ENCODE measurements at regions not wholly inside any gene's neighbourhood (a gene's known extent, or its start where the extent isn't known, plus 50 kb on each side); places are given as distances from the start of the nearest gene placed in this dataset.

DNA sequence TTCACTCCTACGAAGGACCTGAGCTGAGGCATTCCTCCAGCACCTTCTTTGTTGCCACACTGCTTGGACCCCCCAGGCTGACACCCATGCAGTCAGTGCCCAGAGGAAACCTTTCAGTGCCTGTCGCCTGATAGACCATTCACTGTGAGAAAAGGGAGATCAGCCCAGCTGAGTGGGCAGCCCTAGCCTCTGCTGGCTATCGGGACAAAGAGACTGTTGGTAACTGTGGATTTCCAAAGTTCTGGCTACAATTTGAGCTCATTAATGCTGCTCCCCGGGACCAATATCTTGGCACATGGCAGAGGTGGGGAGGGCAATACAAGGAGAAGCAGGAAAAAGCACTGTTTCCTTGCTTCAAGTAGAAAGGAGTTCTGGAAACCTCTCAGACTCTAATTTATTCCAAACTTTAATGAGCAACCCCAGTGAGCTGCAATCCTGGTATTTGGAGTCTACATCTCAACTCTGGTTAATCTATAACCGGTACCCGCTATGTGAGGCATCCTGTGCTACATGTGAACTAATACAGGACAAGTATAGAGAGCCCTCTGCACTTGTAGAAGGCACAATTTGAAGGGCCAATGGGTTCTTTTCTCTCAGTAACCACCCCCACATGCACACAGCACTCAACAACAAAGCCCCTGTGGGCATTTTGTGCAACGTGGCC lies 200.7 kb upstream of the NCAM1 start:
- no peak for TF ChIP-seq CTCF (IDR thresholded peaks at IDR 0.05)
- no peak for TF ChIP-seq POLR2A (IDR thresholded peaks at IDR 0.05)
- no peak for TF ChIP-seq POLR2AphosphoS5 (IDR thresholded peaks at IDR 0.05)

DNA sequence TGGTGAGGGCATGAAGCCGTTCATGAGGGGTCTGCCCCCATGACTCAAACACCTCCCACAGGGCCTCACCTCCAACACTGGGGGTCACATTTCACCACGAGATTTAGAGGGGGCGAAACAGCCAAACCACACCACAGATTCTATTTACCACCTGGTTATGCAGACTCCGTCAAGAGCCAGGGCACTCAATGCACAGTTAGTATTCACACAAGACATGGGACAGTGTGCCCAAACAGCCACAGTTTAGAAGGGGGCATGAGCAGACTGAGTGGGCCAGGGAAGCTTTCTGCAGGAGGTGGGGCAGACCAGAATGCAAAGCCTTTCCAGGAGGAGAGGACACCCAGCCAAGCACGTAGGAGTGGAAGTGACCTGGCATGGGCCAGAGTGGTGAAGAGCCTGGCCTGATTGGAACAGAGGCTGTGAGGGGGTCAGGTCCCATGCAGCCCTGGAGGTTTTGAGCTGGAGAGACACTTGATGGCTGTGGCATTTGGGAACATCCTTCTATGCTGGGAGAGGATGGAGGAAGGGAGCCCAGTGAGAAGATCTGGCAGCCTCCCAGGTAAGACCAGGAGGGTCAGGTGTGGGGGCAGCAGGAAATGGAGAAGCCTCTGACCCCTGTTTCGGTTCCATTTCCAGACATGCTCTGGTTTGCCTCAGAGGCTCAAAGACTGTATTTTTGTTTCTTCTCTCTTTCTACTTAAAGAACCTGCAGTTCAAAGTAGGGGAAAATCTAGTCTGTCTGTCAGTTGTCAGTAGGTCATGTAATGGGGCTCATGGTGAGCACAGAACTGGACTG lies 199.1 kb upstream of the NCAM1 start:
- H3K36me3 ChIP-seq: no peaks in the 10 kb centered on the region
- intact Hi-C loops (cut with DNase I; ENCODE audit: low total_unique reads): no loop called here
- no peak overlapping the region for H3K27ac ChIP-seq
- DNase-seq (ENCODE audit: low spot score in 2 of 2): no peak
- no peak overlapping the region for H3K4me3 ChIP-seq
- TF ChIP-seq CTCF (IDR thresholded peaks at IDR 0.05) (no peak), POLR2AphosphoS5 (IDR thresholded peaks at IDR 0.05) (no peak), POLR2A (IDR thresholded peaks at IDR 0.05) (no peak)
- H3K4me1 ChIP-seq: no peaks in the 10 kb centered on the region
- H3K9me3 ChIP-seq: no peaks in the 10 kb centered on the region
- no peaks in the 10 kb centered on the region for H3K27me3 ChIP-seq

More for the DNA sequence above, 200.7 kb upstream of the NCAM1 start:
- H3K4me1 ChIP-seq: no peaks in the 10 kb centered on the region
- no peaks in the 10 kb centered on the region for H3K9me3 ChIP-seq
- no peaks in the 10 kb centered on the region for H3K36me3 ChIP-seq
- no peak for DNase-seq (ENCODE audit: low spot score in 2 of 2)
- no peak overlapping the region for H3K27ac ChIP-seq
- intact Hi-C loops (cut with DNase I; ENCODE audit: low total_unique reads): no loop called here
- H3K27me3 ChIP-seq: no peaks in the 10 kb centered on the region
- H3K4me3 ChIP-seq: no peak overlapping the region

- Histone ChIP-seq H3K9me3 (no peaks in the 10 kb centered on the region), H3K36me3 (no peaks in the 10 kb centered on the region), H3K4me1 (no peaks in the 10 kb centered on the region), H3K4me3 (no peak overlapping the region), H3K27me3 (no peaks in the 10 kb centered on the region), H3K27ac (no peak overlapping the region)
- intact Hi-C loops (cut with DNase I; ENCODE audit: low total_unique reads): no loop called here
- TF ChIP-seq CTCF (IDR thresholded peaks at IDR 0.05): no peak
- no peak for TF ChIP-seq POLR2AphosphoS5 (IDR thresholded peaks at IDR 0.05)
- no peak for TF ChIP-seq POLR2A (IDR thresholded peaks at IDR 0.05)
- DNase-seq (ENCODE audit: low spot score in 2 of 2): no peak
Observed at GRCh38 chr11:112762707-112763090, 198.5 kb upstream of the NCAM1 start.

- intact Hi-C loops (cut with DNase I; ENCODE audit: low total_unique reads): no loop called here
- Histone ChIP-seq H3K4me3 (no peak overlapping the region), H3K9me3 (no peaks in the 10 kb centered on the region), H3K36me3 (no peaks in the 10 kb centered on the region), H3K27ac (no peak overlapping the region), H3K27me3 (no peaks in the 10 kb centered on the region), H3K4me1 (no peaks in the 10 kb centered on the region)
- no peak for DNase-seq (ENCODE audit: low spot score in 2 of 2)
- no peak for TF ChIP-seq CTCF (IDR thresholded peaks at IDR 0.05)
- TF ChIP-seq POLR2A (IDR thresholded peaks at IDR 0.05): no peak
- TF ChIP-seq POLR2AphosphoS5 (IDR thresholded peaks at IDR 0.05): no peak
Observed at GRCh38 chr11:112765337-112765736, 195.9 kb upstream of the NCAM1 start.

DNA sequence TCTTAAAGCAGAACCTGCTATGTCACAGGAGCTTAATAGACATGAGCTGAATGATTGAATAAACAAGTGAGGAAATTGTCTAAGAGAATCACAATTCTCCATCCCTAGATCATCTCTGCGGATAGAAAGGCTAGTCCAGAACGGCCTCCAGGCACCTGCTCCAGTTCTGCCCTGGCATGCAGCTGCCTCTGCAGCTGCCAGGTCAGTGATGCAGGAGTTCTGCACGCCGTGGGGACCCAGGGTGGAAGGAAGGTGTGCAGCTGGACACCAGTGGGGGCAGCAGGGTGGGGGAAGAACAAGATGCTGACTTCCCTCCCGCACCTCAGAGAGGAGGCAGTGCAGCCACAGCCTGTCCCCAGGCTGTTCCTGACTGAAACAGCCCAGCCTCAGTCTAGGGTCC lies 192.1 kb upstream of the NCAM1 start:
- H3K4me1 ChIP-seq: no peaks in the 10 kb centered on the region
- H3K9me3 ChIP-seq: no peaks in the 10 kb centered on the region
- DNase-seq (ENCODE audit: low spot score in 2 of 2): peak in 1 of 2 donors; percentile 50
- no peak overlapping the region for H3K4me3 ChIP-seq
- intact Hi-C loops (cut with DNase I; ENCODE audit: low total_unique reads): no loop called here
- no peaks in the 10 kb centered on the region for H3K36me3 ChIP-seq
- H3K27me3 ChIP-seq: no peaks in the 10 kb centered on the region
- TF ChIP-seq POLR2AphosphoS5 (IDR thresholded peaks at IDR 0.05) (no peak), POLR2A (IDR thresholded peaks at IDR 0.05) (no peak), CTCF (IDR thresholded peaks at IDR 0.05) (no peak)
- H3K27ac ChIP-seq: peak overlapping the region; percentile 68 to 83

All from breast epithelium (tissue), 4 donors.